ENCODE measurements at regions not wholly inside any gene's neighbourhood (a gene's known extent, or its start where the extent isn't known, plus 50 kb on each side); places are given as distances from the start of the nearest gene placed in this dataset.
"Not testable (repeated sequence)": the region's sequence is repeated elsewhere in the genome, so short reads cannot be mapped to it uniquely, and the experiment has no call there.

- Histone ChIP-seq H3K9me3 (no peaks in the 10 kb centered on the region), H3K36me3 (no peaks in the 10 kb centered on the region), H3K4me3 (no peak overlapping the region), H3K4me1 (no peaks in the 10 kb centered on the region), H3K27ac (no peak overlapping the region), H3K27me3 (no peaks in the 10 kb centered on the region)
- no peak for TF ChIP-seq EP300 (IDR thresholded peaks at IDR 0.05)
- TF ChIP-seq POLR2A (IDR thresholded peaks at IDR 0.05): no peak
- no peak for TF ChIP-seq POLR2AphosphoS5 (IDR thresholded peaks at IDR 0.05)
- TF ChIP-seq CTCF (IDR thresholded peaks at IDR 0.05): no peak
- 50% methylated on average over 3 of the region's 3 CpGs for WGBS
- no peak for DNase-seq (ENCODE audit: low spot score in 2 of 2)
Measured at GRCh38 chr11:23455321-23455891, 595.1 kb upstream of the CCDC179 start.

- Histone ChIP-seq H3K27ac (no peak overlapping the region), H3K27me3 (no peaks in the 10 kb centered on the region), H3K4me3 (no peak overlapping the region), H3K36me3 (no peaks in the 10 kb centered on the region), H3K9me3 (no peaks in the 10 kb centered on the region), H3K4me1 (no peaks in the 10 kb centered on the region)
- no peak for TF ChIP-seq CTCF (IDR thresholded peaks at IDR 0.05)
- no peak for TF ChIP-seq POLR2A (IDR thresholded peaks at IDR 0.05)
- no peak for TF ChIP-seq EP300 (IDR thresholded peaks at IDR 0.05)
- no peak for TF ChIP-seq POLR2AphosphoS5 (IDR thresholded peaks at IDR 0.05)
- DNase-seq (ENCODE audit: low spot score in 2 of 2): no peak
- 92% methylated on average over 2 of the region's 2 CpGs for WGBS
Measured at GRCh38 chr11:23457641-23458040, 597.4 kb upstream of the CCDC179 start.

- TF ChIP-seq POLR2A (IDR thresholded peaks at IDR 0.05) (no peak), POLR2AphosphoS5 (IDR thresholded peaks at IDR 0.05) (no peak), EP300 (IDR thresholded peaks at IDR 0.05) (no peak), CTCF (IDR thresholded peaks at IDR 0.05) (no peak)
- WGBS: 91% methylated on average over 2 of the region's 2 CpGs
Measured at GRCh38 chr11:23471878-23472277, 611.6 kb upstream of the CCDC179 start.

GRCh38 chr11:23473782-23474181 is 613.5 kb upstream of the CCDC179 start:
- DNase-seq (ENCODE audit: low spot score in 2 of 2): no peak
- H3K4me3 ChIP-seq: no peak overlapping the region
- no peak overlapping the region for H3K27ac ChIP-seq
- no peaks in the 10 kb centered on the region for H3K4me1 ChIP-seq
- H3K27me3 ChIP-seq: no peaks in the 10 kb centered on the region
- H3K36me3 ChIP-seq: no peaks in the 10 kb centered on the region
- H3K9me3 ChIP-seq: no peaks in the 10 kb centered on the region
- TF ChIP-seq POLR2AphosphoS5 (IDR thresholded peaks at IDR 0.05): no peak
- TF ChIP-seq POLR2A (IDR thresholded peaks at IDR 0.05): no peak
- no peak for TF ChIP-seq CTCF (IDR thresholded peaks at IDR 0.05)
- TF ChIP-seq EP300 (IDR thresholded peaks at IDR 0.05): no peak

More at GRCh38 chr11:23471878-23472277, 611.6 kb upstream of the CCDC179 start:
- no peaks in the 10 kb centered on the region for H3K4me1 ChIP-seq
- no peak overlapping the region for H3K27ac ChIP-seq
- no peaks in the 10 kb centered on the region for H3K27me3 ChIP-seq
- no peak overlapping the region for H3K4me3 ChIP-seq
- H3K9me3 ChIP-seq: no peaks in the 10 kb centered on the region
- H3K36me3 ChIP-seq: no peaks in the 10 kb centered on the region
- no peak for DNase-seq (ENCODE audit: low spot score in 2 of 2)

GRCh38 chr11:23480736-23481135 is 620.5 kb upstream of the CCDC179 start:
- H3K4me1 ChIP-seq: no peaks in the 10 kb centered on the region
- no peak overlapping the region for H3K27ac ChIP-seq
- H3K36me3 ChIP-seq: no peaks in the 10 kb centered on the region
- no peaks in the 10 kb centered on the region for H3K27me3 ChIP-seq
- peaks cover 2% of the 10 kb centered on the region for H3K9me3 ChIP-seq
- DNase-seq (ENCODE audit: low spot score in 2 of 2): no peak
- no peak overlapping the region for H3K4me3 ChIP-seq
- TF ChIP-seq EP300 (IDR thresholded peaks at IDR 0.05) (no peak), POLR2AphosphoS5 (IDR thresholded peaks at IDR 0.05) (no peak), CTCF (IDR thresholded peaks at IDR 0.05) (no peak), POLR2A (IDR thresholded peaks at IDR 0.05) (no peak)

- 89% methylated on average over 3 of the region's 3 CpGs for WGBS
- not testable (repeated sequence) for H3K27me3 ChIP-seq; H3K36me3 ChIP-seq; DNase-seq (ENCODE audit: low spot score in 2 of 2); H3K27ac ChIP-seq; H3K4me1 ChIP-seq; H3K4me3 ChIP-seq
- peaks cover 12% of the 10 kb centered on the region for H3K9me3 ChIP-seq
Measured at GRCh38 chr11:23484146-23484545, 623.9 kb upstream of the CCDC179 start.

- WGBS: 83% methylated on average over 1 of the region's 3 CpGs
- H3K27me3 ChIP-seq; H3K4me1 ChIP-seq; H3K36me3 ChIP-seq; H3K27ac ChIP-seq; DNase-seq (ENCODE audit: low spot score in 2 of 2); H3K4me3 ChIP-seq: not testable (repeated sequence)
- peaks cover 13% of the 10 kb centered on the region for H3K9me3 ChIP-seq
Measured at GRCh38 chr11:23484618-23485017, 624.3 kb upstream of the CCDC179 start.

Measured in suprapubic skin (tissue), 4 donors.